K562 (cell line): ENCODE measurements at regions not wholly inside any gene's neighbourhood (a gene's known extent, or its start where the extent isn't known, plus 50 kb on each side); places are given as distances from the start of the nearest gene placed in this dataset.

Source experiments
- ATAC-seq: fragments of 200-7000 bp; cut with Tn5 transposase; 3 replicates; pipeline ENCODE4 v1.9.1; 2020; ENCODE audit warnings: moderate library complexity
- BruUV-seq: library from RNA; stranded (reverse); fragments of 400-500 nt; replicated peaks from 2 replicates; lab custom pipeline; 2021; lab: Mats Ljungman, UMichigan
- CTCF ChIA-PET: fragments of 300-600 bp; formaldehyde crosslinking; extraction: SDS; loops from one replicate; lab custom pipeline; 2021; ENCODE audit warnings: low intra/inter-chr PET ratio; lab: Yijun Ruan, JAX
- POLR2A ChIA-PET: fragments of 300-600, 350-650 bp; sonication (Branson Sonifier 250); formaldehyde crosslinking; extraction: SDS; loops from one replicate; lab custom pipeline; 2021; ENCODE audit warnings: antibody characterized with exemption, inconsistent platforms; lab: Yijun Ruan, JAX
- DNase-seq, 4 experiments: peaks; one replicate each; pipeline versions ENCODE4 v3.0.0 to v3.0.0-alpha.2; 2011 to 2018; ENCODE audit warnings: low spot score in 3 of 4, mixed read lengths in 3 of 4; ENCODE audit errors: extremely low read depth in 1 of 4
- FAIRE-seq: peaks from 2 replicates; lab custom pipeline; 2011; peaks lifted over from hg19 to GRCh38; lab: Jason Lieb, UNC
- H2AFZ ChIP-seq: 2 replicates; pipeline ENCODE4 v1.6.0; 2011; ENCODE audit warnings: low read depth, low read length, control low read depth, inconsistent platforms
- H3K27ac ChIP-seq: fragments of 200-600 bp; 3 replicates; pipeline ENCODE4 v1.8.0; 2011; ENCODE audit warnings: low read depth, mild to moderate bottlenecking, control low read depth, inconsistent platforms, low read length, moderate library complexity, mixed read lengths; ENCODE audit errors: extremely low read depth
- H3K27me3 ChIP-seq, 2 experiments: fragments of 300-600 bp in 1 of 2; 2 replicates in 1 of 2; 3 replicates in 1 of 2; pipeline versions ENCODE4 v1.6.0 to v1.8.0; 2011; ENCODE audit warnings: inconsistent platforms in 2 of 2, low read length in 2 of 2, mild to moderate bottlenecking in 1 of 2, mixed read lengths in 1 of 2, moderate library complexity in 1 of 2; ENCODE audit not compliant: control insufficient read depth in 2 of 2, insufficient read depth in 2 of 2
- H3K36me3 ChIP-seq: fragments of 300-600 bp; 3 replicates; pipeline ENCODE4 v1.8.0; 2011; ENCODE audit warnings: mild to moderate bottlenecking, low read length, inconsistent platforms; ENCODE audit not compliant: control insufficient read depth, insufficient read depth
- H3K4me1 ChIP-seq, 2 experiments: fragments of 200-600 bp in 1 of 2; replicated peaks in 1 of 2; 2 replicates in 1 of 2; 3 replicates in 1 of 2; pipeline versions ENCODE4 v1.5.1 to v1.8.0; 2011; ENCODE audit warnings: inconsistent platforms in 2 of 2, low read length in 2 of 2, mild to moderate bottlenecking in 1 of 2, mixed read lengths in 1 of 2, moderate library complexity in 1 of 2; ENCODE audit not compliant: control insufficient read depth in 2 of 2, insufficient read depth in 2 of 2
- H3K4me2 ChIP-seq: 2 replicates; pipeline ENCODE4 v1.6.1; 2011; ENCODE audit warnings: low read length, control low read depth, inconsistent platforms, mixed read lengths; ENCODE audit not compliant: insufficient read depth
- H3K4me3 ChIP-seq: fragments of 200-600 bp; sonication (generic), shearing (Covaris generic); 2 replicates; pipeline ENCODE4 v1.5.1; 2016; ENCODE audit warnings: control low read depth, inconsistent platforms
- H3K79me2 ChIP-seq: fragments of 200-600 bp; 3 replicates; pipeline ENCODE4 v1.8.0; 2011; ENCODE audit warnings: low read length, inconsistent platforms; ENCODE audit not compliant: control insufficient read depth, insufficient read depth
- H3K9ac ChIP-seq, 2 experiments: 2 replicates each; pipeline versions ENCODE4 v1.6.0 to v1.6.1; 2011; ENCODE audit warnings: low read depth in 2 of 2, low read length in 2 of 2, control low read depth in 1 of 2, inconsistent platforms in 1 of 2, mild to moderate bottlenecking in 1 of 2, mixed read lengths in 1 of 2; ENCODE audit not compliant: insufficient read depth in 1 of 2
- H3K9me1 ChIP-seq: one replicate; pipeline ENCODE4 v1.6.0; 2011; ENCODE audit warnings: inconsistent platforms, mild to moderate bottlenecking, low read length, moderate library complexity; ENCODE audit not compliant: control insufficient read depth, insufficient read depth
- H3K9me3 ChIP-seq: replicated peaks from 2 replicates; pipeline ENCODE4 v1.5.1; 2011; ENCODE audit warnings: low read depth, low read length, inconsistent platforms; ENCODE audit not compliant: control insufficient read depth, insufficient read depth
- H4K20me1 ChIP-seq: replicated peaks from 2 replicates; pipeline ENCODE4 v1.6.1; 2011; ENCODE audit warnings: low read length, inconsistent platforms, mixed read lengths; ENCODE audit not compliant: control insufficient read depth, insufficient read depth
- ARID3A ChIP-seq: IDR thresholded peaks from 2 replicates; pipeline ENCODE4 v1.6.1; 2012; ENCODE audit warnings: low read depth, low read length, improper control_type of control experiment, borderline replicate concordance
- BCL6 ChIP-seq: fragments of 250-450 bp; sonication (Bioruptor Pico); IDR thresholded peaks from 2 replicates; pipeline ENCODE4 v1.4.0; 2020
- BRF2 ChIP-seq: IDR thresholded peaks from 3 replicates; pipeline ENCODE4 v1.6.1; 2011; ENCODE audit warnings: borderline replicate concordance, mild to moderate bottlenecking; ENCODE audit not compliant: insufficient read length, insufficient read depth
- EP300 ChIP-seq: IDR thresholded peaks from 2 replicates; pipeline ENCODE4 v1.6.1; 2012; ENCODE audit warnings: low read length, improper control_type of control experiment
- MEIS2 ChIP-seq: fragments of 450-650 bp; IDR thresholded peaks from 2 replicates; pipeline ENCODE4 v1.6.1; 2014; ENCODE audit warnings: mild to moderate bottlenecking; ENCODE audit not compliant: partially characterized antibody
- RCOR1 ChIP-seq, 2 experiments: IDR thresholded peaks; 2 replicates each; pipeline ENCODE4 v1.6.1; 2012; ENCODE audit warnings: low read depth in 2 of 2, low read length in 2 of 2, borderline replicate concordance in 1 of 2, improper control_type of control experiment in 1 of 2
- SOX6 ChIP-seq: fragments of 450-650 bp; IDR thresholded peaks from 2 replicates; pipeline ENCODE4 v1.6.1; 2014; ENCODE audit warnings: mild to moderate bottlenecking
- SREBF1 ChIP-seq: fragments of 150-350 bp; IDR thresholded peaks from 2 replicates; pipeline ENCODE4 v1.6.1; 2014; ENCODE audit warnings: antibody characterized with exemption, low read depth, low read length, borderline replicate concordance
- SRSF9 ChIP-seq: fragments of 200-400 bp; formaldehyde crosslinking; IDR thresholded peaks from 2 replicates; pipeline ENCODE4 v1.6.1; 2017; ENCODE audit warnings: low read depth, low read length, borderline replicate concordance
- TARDBP ChIP-seq: fragments of 450-650 bp; IDR thresholded peaks from 2 replicates; pipeline ENCODE4 v1.6.1; 2016
- TEAD2 ChIP-seq: fragments of 450-650 bp; IDR thresholded peaks from 2 replicates; pipeline ENCODE4 v1.6.1; 2016; ENCODE audit warnings: missing genetic modification characterization, control low read depth, missing compliant biosample characterization
- ZKSCAN3 ChIP-seq: fragments of 250-450 bp; sonication (Bioruptor Pico); IDR thresholded peaks from 2 replicates; pipeline ENCODE4 v1.4.0; 2020
- ZNF143 ChIP-seq: sonication (generic); formaldehyde crosslinking; IDR thresholded peaks from 2 replicates; pipeline ENCODE4 v1.9.0; 2022; ENCODE audit warnings: mild to moderate bottlenecking, missing genetic modification reagents
- ZNF232 ChIP-seq: sonication (generic); formaldehyde crosslinking; IDR thresholded peaks from 2 replicates; pipeline ENCODE4 v1.8.0; 2022; ENCODE audit warnings: mild to moderate bottlenecking, missing genetic modification reagents
- ZNF239 ChIP-seq: fragments of 250-450 bp; sonication (Bioruptor Pico); IDR thresholded peaks from 2 replicates; pipeline ENCODE4 v1.4.0; 2020; ENCODE audit warnings: mild to moderate bottlenecking
- ZNF24 ChIP-seq: fragments of 450-650 bp; IDR thresholded peaks from 2 replicates; pipeline ENCODE4 v1.6.1; 2016
- ZNF263 ChIP-seq: sonication (generic); formaldehyde crosslinking; IDR thresholded peaks from 2 replicates; pipeline ENCODE4 v1.8.0; 2022; ENCODE audit warnings: mild to moderate bottlenecking, missing genetic modification reagents, borderline replicate concordance
- WGBS: fragments of 100-300 bp; shearing (Covaris generic); methylation state at CpG from one replicate; pipeline ENCODE4 v1.1.6; 2016; ENCODE audit warnings: low coverage, mixed read lengths; ENCODE audit not compliant: insufficient coverage; ENCODE audit errors: missing lambda C conversion rate; 5-methylcytosine and 5-hydroxymethylcytosine counted together
- in situ Hi-C: fragments of 300-500 bp; cut with MboI; formaldehyde crosslinking; loops from 4 replicates; pipeline ENCODE4 v1.15.0; 2018; ENCODE audit warnings: inconsistent platforms, mixed read lengths
- intact Hi-C: fragments of 100-400 bp; cut with micrococcal nuclease; formaldehyde crosslinking; loops from 2 replicates; pipeline ENCODE4 v1.14.2; 2022

- CTCF ChIA-PET: no interaction called here
- in situ Hi-C loops: no loop called here
- peaks cover 2% of the 10 kb centered on the region; the same call in 1 of the 2 replicates for H3K9me3 ChIP-seq
- H3K4me1 ChIP-seq: no peaks in the 10 kb centered on the region
- H3K4me2 ChIP-seq: no peak overlapping the region
- H3K36me3 ChIP-seq: no peaks in the 10 kb centered on the region
- H3K9ac ChIP-seq: no peak overlapping the region
- no peak for DNase-seq
- H3K79me2 ChIP-seq: no peaks in the 10 kb centered on the region
- BruUV-seq: no TSS peak
- ATAC-seq: no peak
- H3K4me3 ChIP-seq: no peak overlapping the region
- FAIRE-seq: no peak
- no peak overlapping the region for H2AFZ ChIP-seq
- H3K9me1 ChIP-seq: no peaks in the 10 kb centered on the region
- whole genome bisulfite sequencing: 6% methylated on average over 3 of the region's 3 CpGs
- H3K27ac ChIP-seq: no peak overlapping the region
- TF ChIP-seq BCL6 (no peak), SOX6 (no peak), MEIS2 (no peak), TARDBP (no peak), SRSF9 (no peak), ZNF232 (CRISPR knock-in tag) (no peak), RCOR1 (IDR thresholded peaks at IDR 0.05; ENCODE audit: borderline replicate concordance in 1 of 2, low read depth in 2 of 2, low read length in 2 of 2) (no peak), ARID3A (no peak), TEAD2 (no peak), EP300 (no peak), ZKSCAN3 (CRISPR knock-in tag) (no peak), ZNF24 (no peak), BRF2 (no peak), ZNF263 (CRISPR knock-in tag) (no peak), ZNF143 (no peak), SREBF1 (no peak), ZNF239 (CRISPR knock-in tag) (no peak)
- POLR2A ChIA-PET: no interaction called here
- intact Hi-C loops: no loop called here
- H4K20me1 ChIP-seq: no peaks in the 10 kb centered on the region
- H3K27me3 ChIP-seq: no peaks in the 10 kb centered on the region
Observed at GRCh38 chr3:168589376-168589775, 493.7 kb upstream of the GOLIM4 start.
